ENCODE measurements at regions not wholly inside any gene's neighbourhood (a gene's known extent, or its start where the extent isn't known, plus 50 kb on each side); places are given as distances from the start of the nearest gene placed in this dataset.

GRCh38 chr2:66889632-66889882 is 454.6 kb downstream of the MEIS1 start:
- in situ Hi-C loops (cut with MboI; ENCODE audit: low sequenced_read_pairs, unreplicated experiment) = no loop called here
- TF ChIP-seq CTCF (IDR thresholded peaks at IDR 0.05; ENCODE audit: borderline replicate concordance, control extremely low read depth, extremely low read depth, insufficient read depth, missing control alignments) = no peak
- no peak for DNase-seq (ENCODE audit: low spot score)

DNA sequence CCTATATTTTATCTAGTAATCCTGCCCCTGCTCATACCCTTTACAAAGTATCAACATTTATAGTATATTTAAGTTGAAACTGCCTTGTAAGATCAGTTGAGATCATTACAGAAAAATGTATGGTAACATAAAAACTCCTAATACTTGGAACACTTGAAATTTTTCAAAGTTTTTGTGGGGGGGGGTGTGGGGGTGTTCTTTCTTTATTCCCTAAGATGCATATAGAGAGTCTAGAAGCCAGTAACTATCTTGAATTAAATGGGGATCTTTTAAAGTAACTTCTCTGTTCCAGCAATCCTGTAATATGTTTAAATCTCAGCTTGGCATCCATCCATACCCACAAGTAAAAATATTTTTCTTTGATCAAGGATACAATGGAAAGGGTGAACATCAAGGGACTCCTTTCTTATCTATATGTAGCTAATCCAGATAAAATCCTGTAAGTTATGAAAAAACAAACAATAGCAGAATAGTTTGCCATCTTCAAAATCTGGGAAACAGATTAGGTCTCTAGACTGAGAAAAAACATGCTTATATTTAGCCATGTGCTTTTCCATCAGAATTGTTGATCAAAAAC is 455.3 kb downstream of the MEIS1 start:
- in situ Hi-C loops (cut with MboI; ENCODE audit: low sequenced_read_pairs, unreplicated experiment) = no loop called here
- no peak for DNase-seq (ENCODE audit: low spot score)
- TF ChIP-seq CTCF (IDR thresholded peaks at IDR 0.05; ENCODE audit: borderline replicate concordance, control extremely low read depth, extremely low read depth, insufficient read depth, missing control alignments) = no peak

DNA sequence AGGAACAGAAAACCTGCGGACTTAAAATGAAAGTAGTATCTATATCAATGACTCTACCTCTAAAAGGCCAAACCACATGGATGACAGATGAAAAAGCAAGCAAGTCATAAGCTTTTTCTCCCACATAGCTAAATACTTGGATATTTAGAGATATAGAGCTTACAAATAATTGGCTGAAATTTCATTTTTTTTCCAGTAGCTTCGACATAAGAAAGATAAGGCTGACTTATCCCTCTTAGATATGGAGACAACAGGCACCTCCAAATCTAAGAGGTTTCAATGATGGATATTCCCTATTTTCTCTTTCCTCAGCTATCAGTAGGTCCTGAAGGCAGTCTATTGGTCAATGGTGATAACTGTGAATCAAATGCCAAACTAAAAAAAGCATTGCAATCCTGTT is 460.3 kb downstream of the MEIS1 start:
- in situ Hi-C loops (cut with MboI; ENCODE audit: low sequenced_read_pairs, unreplicated experiment) = no loop called here
- no peak for TF ChIP-seq CTCF (IDR thresholded peaks at IDR 0.05; ENCODE audit: borderline replicate concordance, control extremely low read depth, extremely low read depth, insufficient read depth, missing control alignments)
- DNase-seq (ENCODE audit: low spot score) = no peak

DNA sequence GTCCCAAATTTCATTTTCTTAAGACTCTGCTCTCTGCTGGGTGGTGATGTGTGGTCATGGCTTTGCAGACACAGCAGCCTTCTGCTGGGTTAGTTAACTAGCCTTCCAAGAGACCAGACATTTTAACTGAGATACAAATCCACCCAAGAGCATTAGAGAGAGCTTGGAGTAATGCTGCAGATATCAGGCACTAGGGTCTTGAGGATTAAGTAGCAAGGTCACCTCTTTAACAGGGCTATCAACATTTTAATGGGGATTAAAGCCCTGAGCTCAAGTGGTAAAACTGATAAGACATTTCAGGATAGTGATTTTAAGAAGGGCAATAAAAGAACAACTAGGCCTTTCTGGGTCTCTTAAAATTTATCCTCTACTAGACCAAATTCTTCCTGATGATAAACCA is 461.2 kb downstream of the MEIS1 start:
- DNase-seq (ENCODE audit: low spot score) = no peak
- no peak for TF ChIP-seq CTCF (IDR thresholded peaks at IDR 0.05; ENCODE audit: borderline replicate concordance, control extremely low read depth, extremely low read depth, insufficient read depth, missing control alignments)
- in situ Hi-C loops (cut with MboI; ENCODE audit: low sequenced_read_pairs, unreplicated experiment) = no loop called here

GRCh38 chr2:66897181-66897580 is 462.3 kb downstream of the MEIS1 start:
- no peak for DNase-seq (ENCODE audit: low spot score)
- TF ChIP-seq CTCF (IDR thresholded peaks at IDR 0.05; ENCODE audit: borderline replicate concordance, control extremely low read depth, extremely low read depth, insufficient read depth, missing control alignments) = no peak
- in situ Hi-C loops (cut with MboI; ENCODE audit: low sequenced_read_pairs, unreplicated experiment) = no loop called here

DNA sequence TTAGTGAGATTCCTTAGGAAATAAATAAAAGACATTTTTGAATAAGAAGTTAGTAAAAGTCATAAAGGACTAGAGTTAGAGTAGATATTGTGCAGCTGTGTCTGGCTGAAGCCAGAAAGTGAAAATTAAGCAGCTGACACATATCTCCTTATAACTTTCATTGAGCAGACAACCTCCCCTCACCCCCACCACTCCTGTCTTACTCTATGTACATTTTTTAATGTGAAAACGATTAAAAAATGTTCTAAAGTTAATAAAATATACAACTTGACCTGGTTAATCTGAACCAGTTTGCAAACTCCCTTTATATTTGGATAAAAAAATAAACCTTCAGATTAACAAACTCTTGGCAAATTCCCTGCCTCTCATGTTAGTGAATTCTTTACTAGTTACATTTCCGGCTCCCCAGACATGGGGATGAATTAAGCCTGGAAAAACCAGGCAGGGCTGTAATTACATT is 462.8 kb downstream of the MEIS1 start:
- in situ Hi-C loops (cut with MboI; ENCODE audit: low sequenced_read_pairs, unreplicated experiment) = no loop called here

More for the DNA sequence above, 462.8 kb downstream of the MEIS1 start:
- no peak for TF ChIP-seq CTCF (IDR thresholded peaks at IDR 0.05; ENCODE audit: borderline replicate concordance, control extremely low read depth, extremely low read depth, insufficient read depth, missing control alignments)
- no peak for DNase-seq (ENCODE audit: low spot score)

All from GM13976 (cell line).